ENCODE measurements at regions not wholly inside any gene's neighbourhood (a gene's known extent, or its start where the extent isn't known, plus 50 kb on each side); places are given as distances from the start of the nearest gene placed in this dataset.

DNA sequence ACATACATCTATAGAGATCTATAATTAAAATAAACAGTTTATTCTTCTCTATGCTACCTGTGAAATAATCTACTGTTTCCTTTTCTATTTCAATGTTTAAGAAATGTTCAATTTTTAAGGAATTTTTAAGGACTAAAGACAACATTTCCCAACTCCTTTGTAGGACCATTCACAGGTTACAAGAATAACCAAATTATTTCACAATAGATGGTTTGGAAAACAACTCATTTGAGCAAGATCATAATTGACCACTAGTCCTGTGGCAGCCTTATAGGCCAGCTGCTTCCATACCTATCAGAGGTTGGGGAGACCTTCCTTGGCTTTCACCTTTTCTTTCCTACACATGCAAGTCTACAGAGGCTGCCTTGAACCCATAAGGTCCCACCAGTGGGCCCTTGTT, 193.7 kb downstream of the TTC39B start:
- no peaks in the 10 kb centered on the region for H3K27me3 ChIP-seq
- H3K27ac ChIP-seq = no peak overlapping the region
- no peak for TF ChIP-seq CTCF (IDR thresholded peaks at IDR 0.05)
- no peak for TF ChIP-seq POLR2A (IDR thresholded peaks at IDR 0.05)
- no peak for TF ChIP-seq POLR2AphosphoS5 (IDR thresholded peaks at IDR 0.05; ENCODE audit: insufficient read depth in 1 of 2, low read depth in 1 of 2)
- H3K4me3 ChIP-seq = no peak overlapping the region
- H3K4me1 ChIP-seq = no peaks in the 10 kb centered on the region
- no peak for DNase-seq (ENCODE audit: extremely low spot score in 2 of 2)
- intact Hi-C loops (cut with DNase I) = no loop called here
- no peaks in the 10 kb centered on the region for H3K36me3 ChIP-seq
- H3K9me3 ChIP-seq = no peaks in the 10 kb centered on the region

- TF ChIP-seq CTCF (IDR thresholded peaks at IDR 0.05) (no peak), POLR2A (IDR thresholded peaks at IDR 0.05) (no peak), POLR2AphosphoS5 (IDR thresholded peaks at IDR 0.05; ENCODE audit: insufficient read depth in 1 of 2, low read depth in 1 of 2) (no peak)
- DNase-seq (ENCODE audit: extremely low spot score in 2 of 2) = no peak
- no peak overlapping the region for H3K4me3 ChIP-seq
- H3K9me3 ChIP-seq = no peaks in the 10 kb centered on the region
- no peaks in the 10 kb centered on the region for H3K4me1 ChIP-seq
- no peak overlapping the region for H3K27ac ChIP-seq
- intact Hi-C loops (cut with DNase I) = no loop called here
- H3K36me3 ChIP-seq = no peaks in the 10 kb centered on the region
- no peaks in the 10 kb centered on the region for H3K27me3 ChIP-seq
These were observed 195.9 kb downstream of the TTC39B start for GRCh38 chr9:15111071-15111470.

- TF ChIP-seq CTCF (IDR thresholded peaks at IDR 0.05) = peak in 2 of 3 experiments; percentile 31 to 54
- TF ChIP-seq POLR2A (IDR thresholded peaks at IDR 0.05) = no peak
- no peak overlapping the region for H3K27ac ChIP-seq
- no peaks in the 10 kb centered on the region for H3K27me3 ChIP-seq
- no peaks in the 10 kb centered on the region for H3K36me3 ChIP-seq
- H3K4me1 ChIP-seq = no peaks in the 10 kb centered on the region
- no peak overlapping the region for H3K4me3 ChIP-seq
- no peak for DNase-seq (ENCODE audit: extremely low spot score in 2 of 2)
- intact Hi-C loops (cut with DNase I) = no loop called here
- no peaks in the 10 kb centered on the region for H3K9me3 ChIP-seq
These were observed 194.7 kb upstream of the FREM1 start for GRCh38 chr9:15104826-15105420.

DNA sequence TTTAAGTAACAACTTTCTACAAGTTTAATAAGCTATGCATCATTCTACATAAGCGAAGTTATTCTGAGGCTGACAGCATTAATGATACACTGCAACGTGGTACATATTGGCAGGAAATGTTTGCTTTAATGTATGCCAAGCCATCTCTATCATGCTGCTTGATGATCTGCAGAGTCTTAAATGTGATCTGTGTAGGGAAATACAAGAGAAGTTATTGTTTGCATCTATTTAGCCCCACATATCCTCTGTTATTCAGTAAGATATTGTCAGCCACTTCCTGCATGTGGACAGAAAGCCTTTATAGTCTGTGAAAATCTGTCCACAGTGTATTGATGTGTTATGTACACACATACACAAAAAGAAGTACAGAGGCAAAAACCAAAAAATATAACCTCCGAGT, 193.1 kb upstream of the FREM1 start:
- no peaks in the 10 kb centered on the region for H3K27me3 ChIP-seq
- H3K4me3 ChIP-seq = no peak overlapping the region
- no peaks in the 10 kb centered on the region for H3K4me1 ChIP-seq
- TF ChIP-seq CTCF (IDR thresholded peaks at IDR 0.05) (no peak), POLR2AphosphoS5 (IDR thresholded peaks at IDR 0.05; ENCODE audit: insufficient read depth in 1 of 2, low read depth in 1 of 2) (no peak), POLR2A (IDR thresholded peaks at IDR 0.05) (no peak)
- no peaks in the 10 kb centered on the region for H3K36me3 ChIP-seq
- H3K9me3 ChIP-seq = no peaks in the 10 kb centered on the region
- H3K27ac ChIP-seq = no peak overlapping the region
- intact Hi-C loops (cut with DNase I) = no loop called here
- DNase-seq (ENCODE audit: extremely low spot score in 2 of 2) = no peak

- Histone ChIP-seq H3K9me3 (no peaks in the 10 kb centered on the region), H3K36me3 (no peaks in the 10 kb centered on the region), H3K27ac (no peak overlapping the region), H3K4me3 (no peak overlapping the region), H3K27me3 (no peaks in the 10 kb centered on the region), H3K4me1 (no peaks in the 10 kb centered on the region)
- DNase-seq (ENCODE audit: extremely low spot score in 2 of 2) = no peak
- TF ChIP-seq POLR2A (IDR thresholded peaks at IDR 0.05) = no peak
- TF ChIP-seq POLR2AphosphoS5 (IDR thresholded peaks at IDR 0.05; ENCODE audit: insufficient read depth in 1 of 2, low read depth in 1 of 2) = no peak
- TF ChIP-seq CTCF (IDR thresholded peaks at IDR 0.05) = no peak
- intact Hi-C loops (cut with DNase I) = no loop called here
These were observed 190.9 kb upstream of the FREM1 start for GRCh38 chr9:15101095-15101494.
